NOMO-1 treated with DMSO at 0.1 percent for 48 hours (cell line): ENCODE measurements at regions not wholly inside any gene's neighbourhood (a gene's known extent, or its start where the extent isn't known, plus 50 kb on each side); places are given as distances from the start of the nearest gene placed in this dataset.

Source experiments
- DNase-seq: peaks from one replicate; lab custom pipeline; 2025; ENCODE audit not compliant: unreplicated experiment; lab: John Stamatoyannopoulos, UW

DNA sequence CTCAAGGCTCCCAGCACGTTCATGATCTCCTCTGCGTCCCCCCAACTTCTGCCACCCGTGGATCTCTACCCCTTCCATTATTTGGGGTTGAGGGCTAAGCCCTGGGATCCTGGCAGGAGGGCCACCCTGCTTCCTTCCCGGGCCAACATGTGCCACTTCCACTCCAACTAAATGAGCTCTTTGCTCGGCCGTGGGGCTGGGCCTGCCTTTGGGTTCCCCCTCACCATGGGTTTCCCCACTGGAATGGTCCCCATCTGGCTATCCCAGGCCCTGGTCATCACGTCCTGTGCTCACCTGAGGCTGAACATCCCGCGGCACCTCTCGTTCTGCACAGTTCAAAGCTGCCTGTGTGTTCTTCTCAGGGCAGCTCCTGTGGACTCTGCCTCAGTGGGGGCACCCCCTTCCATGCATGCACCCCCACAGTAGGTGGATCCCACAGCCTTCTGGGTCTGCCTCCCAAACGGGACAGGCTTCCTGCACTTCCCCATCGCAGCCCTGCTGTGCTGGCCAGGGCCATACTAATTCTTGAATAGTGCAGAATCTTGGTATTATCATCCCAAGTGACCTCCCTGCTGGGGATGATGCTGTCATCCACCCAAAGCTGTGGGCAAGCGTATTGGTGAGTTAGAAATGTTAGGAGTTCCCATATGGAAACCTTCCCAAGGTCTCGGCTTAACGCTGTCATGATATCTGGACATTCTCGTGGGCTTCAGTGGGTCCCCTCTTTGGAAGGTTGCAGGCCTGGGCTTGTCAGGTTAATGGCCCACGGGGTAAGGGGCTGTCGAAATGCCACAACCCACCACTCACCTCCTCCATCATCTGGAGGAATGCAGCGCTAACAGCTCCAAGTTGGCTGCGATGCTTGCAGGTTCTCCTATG is 150.5 kb upstream of the TWIST2 start:
- no peak for DNase-seq

DNA sequence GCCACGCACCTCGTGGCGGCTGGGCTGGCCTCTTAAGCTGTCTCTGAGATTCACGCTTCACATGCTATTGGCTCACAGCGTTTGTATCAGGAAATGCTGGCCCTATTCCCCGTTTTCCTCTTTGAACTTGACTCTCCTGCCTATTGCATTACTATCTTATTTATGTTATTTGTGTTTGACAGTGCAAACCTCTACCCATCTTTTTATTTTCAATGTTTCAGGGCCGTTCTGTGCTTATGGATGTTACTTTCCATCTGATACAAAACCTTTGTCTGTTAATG is 149.9 kb upstream of the TWIST2 start:
- DNase-seq: no peak

DNA sequence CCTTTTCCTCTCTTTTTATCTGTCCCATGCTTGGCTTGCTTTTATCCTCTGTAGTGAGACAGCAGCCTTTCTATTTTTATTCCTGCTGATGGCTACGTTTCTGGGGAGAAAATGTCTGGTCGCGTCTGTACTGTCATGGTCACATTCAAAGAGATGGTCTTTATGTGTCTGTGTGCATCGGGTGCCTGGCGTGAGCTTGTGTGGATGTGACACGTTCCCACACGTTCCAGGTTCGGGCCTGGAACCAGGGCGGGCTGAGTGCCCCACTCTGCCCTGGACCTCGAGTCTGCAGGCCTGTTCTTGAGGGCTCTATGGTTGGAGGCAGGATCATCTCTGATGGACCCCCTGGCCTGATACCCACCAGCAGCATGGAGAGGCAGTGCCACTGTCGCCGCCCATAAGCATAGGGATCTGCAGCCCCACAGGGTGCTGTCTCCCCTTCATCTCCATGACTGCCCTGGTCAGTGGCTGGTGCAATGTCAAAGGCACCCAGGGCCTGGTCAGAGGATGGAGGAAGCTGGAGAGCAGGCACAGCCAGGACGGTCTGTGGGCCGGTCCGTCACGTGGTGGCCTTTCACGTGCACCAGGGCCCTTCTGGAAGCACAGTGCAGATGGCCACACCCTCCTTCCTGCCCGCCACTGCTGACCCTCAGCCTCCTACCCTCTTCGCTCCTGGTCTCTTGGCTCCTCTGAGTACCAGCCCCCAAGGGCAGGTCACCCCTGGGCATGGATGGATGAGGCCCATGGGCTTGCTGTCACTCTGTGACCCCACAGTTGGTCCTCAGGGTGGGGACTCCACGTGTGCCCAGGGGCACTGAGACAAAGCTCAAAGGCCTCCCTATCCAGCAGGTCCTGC is 149.2 kb upstream of the TWIST2 start:
- DNase-seq: no peak

DNA sequence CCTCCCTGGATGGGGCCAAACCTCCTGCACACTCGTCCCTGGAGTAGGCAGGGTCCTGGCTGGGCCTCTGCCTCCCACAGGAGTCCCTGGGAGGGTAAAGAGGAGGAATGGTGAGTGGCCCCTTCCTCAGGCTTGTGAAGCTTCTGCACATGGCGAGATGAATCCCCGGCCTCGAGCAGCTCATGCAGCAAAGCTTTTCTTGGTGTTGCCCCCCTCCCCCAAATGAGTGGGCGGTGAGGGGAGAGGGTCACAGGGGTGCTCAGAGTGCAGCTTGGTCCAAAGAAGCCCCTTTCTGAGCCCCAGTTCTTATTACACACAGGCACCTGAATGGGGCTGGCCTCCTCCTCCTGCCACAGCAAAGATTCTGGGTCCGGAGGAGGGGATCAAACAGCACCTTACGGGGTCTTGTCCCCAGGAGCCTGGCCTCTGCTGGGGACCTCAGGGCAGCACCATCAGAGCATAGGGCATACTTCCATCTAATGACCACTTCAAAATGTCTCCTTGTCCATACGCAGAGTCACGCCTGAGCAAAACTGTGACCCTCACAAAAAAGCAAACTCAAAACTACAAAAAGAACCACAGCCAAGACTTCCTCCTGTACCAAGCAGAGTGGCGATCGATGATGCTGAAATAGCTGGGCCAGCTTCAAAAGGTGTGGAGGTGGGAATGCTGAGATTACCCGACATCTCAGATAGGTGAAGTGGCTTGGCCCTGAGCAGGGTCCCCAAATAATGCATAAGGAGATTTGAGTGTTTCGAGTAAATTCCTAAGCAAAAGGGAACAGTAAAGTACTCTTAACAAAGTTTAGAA is 148.4 kb upstream of the TWIST2 start:
- no peak for DNase-seq

DNA sequence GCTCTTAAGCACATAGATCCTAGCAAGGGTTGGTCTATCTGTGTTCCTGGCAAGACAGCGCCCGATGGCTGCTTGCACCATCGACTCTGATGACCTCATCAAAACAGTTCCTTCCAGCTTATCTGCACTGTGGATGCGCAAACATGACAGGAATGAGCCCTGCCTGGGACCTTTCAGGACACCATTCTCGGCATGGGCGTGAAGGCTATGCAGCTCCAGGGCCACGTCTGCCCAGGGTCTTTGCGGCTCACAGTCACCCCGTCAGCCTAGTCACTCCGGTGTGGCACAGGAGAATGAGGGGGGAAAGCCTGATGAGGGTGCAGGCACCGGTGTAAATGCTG is 147.8 kb upstream of the TWIST2 start:
- DNase-seq: no peak

DNA sequence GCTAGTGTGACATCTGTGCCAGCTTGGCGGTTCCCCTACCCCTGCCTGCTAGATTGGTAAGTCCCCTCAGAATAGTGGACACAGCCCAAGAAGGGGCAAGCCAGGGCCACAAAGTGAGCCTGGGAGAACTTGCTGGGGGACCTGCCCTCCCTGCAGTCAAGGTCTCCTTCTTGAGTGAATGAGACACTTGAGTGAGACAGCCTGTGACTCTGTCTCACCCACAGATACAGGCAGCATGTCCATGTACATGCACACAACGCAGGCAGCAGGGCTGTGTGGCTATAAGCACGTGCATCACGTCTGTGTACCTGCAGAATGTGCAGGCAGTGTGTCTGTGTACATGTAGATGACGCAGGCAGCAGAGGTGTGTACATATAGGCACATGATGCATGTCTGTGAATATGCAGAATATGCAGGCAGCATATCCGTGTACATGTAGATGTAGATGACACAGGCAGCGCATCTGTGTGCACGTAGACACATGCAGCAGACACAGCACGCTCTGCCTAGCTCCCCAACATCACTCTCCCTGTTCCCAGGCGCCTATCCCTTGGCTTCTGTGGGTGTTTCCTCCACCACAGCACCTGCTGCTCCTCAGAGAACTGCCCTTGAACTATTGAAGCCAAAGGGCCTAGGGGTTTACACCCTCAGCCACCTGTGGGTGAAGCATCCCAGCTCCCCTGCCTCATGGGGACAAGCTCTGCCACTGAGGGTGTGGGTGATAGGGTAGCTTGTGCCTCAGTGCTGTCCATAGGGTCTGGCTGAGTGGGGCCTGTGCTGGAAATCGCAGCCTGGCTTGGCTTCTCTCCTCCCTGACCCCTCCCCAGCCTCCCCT is 147.2 kb upstream of the TWIST2 start:
- DNase-seq: no peak

DNA sequence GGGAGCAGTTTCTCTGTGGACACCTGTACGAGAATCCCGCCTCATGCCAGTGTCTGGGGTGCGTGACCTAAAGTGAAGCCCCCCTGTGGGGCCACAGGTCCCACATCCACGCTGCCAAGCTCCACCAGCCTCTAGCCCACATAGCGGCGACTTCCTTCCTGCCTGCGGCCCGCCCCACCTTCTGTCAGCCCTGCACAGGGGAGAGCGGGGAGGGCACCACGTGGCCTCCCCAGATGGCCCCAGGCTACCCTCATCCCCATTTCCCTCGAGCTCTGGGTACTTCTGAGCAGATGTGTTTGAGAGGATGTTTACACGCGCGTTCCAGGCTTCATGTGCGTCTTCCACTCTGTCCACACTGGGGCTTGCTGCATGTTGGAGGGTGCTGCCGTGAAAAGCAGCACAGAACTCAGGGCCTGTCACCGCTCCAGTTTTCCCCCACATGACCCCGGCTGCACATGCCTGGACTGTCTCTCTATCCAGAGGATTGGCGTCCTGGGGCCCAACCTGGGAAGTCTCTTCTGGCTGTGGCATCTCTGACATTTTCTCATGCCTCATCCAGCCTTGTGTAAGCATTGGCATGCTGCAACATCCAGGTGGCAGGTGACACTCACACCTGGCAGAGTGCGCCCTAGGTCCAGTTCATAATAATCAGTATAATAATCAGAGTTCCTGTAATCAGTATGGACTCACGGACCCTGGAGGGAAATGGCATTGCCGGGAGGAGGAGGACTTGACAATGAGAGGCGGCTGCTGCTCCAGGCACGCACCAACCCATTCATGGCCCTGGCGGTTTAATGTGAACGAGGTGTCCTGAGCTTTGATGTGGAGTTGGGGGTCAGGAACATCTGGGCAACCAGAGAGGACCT is 146.3 kb upstream of the TWIST2 start:
- DNase-seq: no peak

DNA sequence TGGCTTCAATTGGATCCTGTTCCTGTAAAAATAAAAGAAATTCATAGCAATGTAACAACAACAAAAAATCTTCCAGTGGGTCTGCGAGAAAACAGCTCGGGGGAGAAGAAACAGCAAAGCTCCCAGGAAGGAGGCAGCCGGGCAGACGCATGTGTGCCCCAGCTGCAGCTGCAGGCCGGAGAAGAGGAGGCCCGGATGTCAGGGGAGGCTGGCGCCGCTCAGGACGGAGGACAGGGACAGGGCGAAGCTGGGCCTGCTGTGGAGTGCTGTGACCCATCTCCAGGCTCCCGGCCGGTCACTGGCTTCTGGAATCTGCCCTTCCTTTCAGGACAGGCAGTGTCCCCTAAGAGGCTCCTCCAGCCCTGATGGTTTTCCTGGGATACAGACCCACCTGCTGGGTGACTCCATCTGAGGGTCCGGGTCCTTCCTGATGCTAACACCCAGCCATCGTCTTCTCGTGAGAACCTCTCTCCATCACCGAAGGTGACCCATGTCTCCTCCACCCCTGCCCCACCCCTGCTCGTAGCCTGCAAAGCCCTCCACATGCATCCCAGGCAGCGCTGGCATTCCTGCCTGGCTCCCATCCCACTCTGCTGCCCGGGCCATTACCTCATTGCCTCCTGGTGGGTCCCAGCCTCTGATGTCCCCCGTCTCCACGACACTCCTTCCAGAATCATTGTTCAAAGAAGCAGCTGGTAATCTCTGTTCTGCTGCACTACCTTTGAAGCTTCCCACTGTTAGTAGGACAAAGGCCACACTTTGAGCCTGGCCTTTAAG is 145.4 kb upstream of the TWIST2 start:
- DNase-seq: no peak

DNA sequence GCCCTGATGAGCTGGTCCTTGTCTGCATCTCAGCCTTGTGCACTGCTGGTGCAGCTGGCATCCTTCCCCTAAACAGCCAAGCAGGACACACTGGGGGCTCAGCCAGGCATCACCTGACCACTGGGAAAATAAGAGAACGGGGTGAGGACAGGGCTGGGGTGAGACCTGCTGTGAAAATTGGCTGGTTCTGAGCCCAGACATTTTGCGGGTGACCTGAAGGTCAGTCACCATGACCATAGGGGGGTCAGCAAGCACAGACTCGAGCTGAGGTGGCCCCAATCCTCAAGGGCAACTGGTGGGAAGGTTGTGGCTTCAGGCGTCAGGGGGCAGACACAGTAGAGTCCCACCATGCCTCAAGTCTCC is 144.9 kb upstream of the TWIST2 start:
- no peak for DNase-seq

DNA sequence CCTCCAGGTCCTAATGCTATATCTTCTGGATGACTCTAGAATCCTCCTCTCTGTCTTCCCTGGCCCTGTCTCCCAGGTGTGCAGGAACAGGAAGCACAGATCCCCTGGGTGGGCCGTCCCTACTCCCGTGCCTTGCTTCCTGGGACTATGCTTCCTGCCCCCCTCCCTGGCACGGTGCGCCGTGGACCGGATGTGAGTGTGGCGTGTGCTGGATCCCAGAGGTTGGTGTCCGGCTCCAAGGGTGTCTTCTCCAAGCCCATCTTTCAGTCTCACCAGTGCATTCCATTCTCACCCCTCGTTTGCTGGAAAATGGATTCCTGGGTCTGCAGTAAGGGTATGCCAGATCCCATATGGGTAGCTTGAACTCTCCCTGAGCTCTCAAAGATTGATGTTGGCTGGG is 144.4 kb upstream of the TWIST2 start:
- DNase-seq: no peak

DNA sequence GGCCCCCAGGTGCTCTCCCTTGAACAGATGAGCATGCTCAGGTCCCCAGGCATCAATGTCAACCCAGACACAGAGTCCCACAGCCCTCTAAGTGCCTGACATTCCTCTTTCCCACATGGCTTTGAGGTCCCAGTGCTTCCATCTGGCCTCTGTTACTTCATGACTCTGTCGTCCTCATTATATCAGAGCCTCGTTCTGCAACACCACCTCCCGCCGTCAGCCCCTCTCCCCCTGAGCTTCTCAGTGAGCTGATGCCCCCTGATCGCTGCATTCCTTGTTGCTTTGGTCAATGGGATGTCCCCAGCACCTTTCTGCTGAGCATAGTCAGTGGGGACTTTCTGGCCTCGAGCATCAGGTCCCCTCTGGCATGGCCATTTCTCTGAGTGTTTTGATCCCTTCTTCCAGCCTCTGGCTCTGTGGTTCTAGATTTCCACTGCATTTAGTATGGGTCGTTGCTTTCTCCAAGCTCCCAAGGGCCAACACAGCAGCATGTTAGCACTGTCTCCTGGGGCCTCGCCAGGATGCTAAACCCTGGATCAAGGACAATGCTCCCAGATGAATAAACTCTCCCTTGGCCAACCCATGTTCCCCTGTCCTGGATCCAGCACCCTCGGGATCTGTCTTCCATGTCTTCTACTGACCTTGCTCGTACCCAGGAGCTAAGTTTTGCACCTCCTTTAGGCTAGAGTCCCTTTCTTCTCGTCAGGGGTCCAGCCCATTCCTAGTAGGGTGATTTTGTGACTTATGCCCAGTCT is 143.2 kb upstream of the TWIST2 start:
- no peak for DNase-seq

DNA sequence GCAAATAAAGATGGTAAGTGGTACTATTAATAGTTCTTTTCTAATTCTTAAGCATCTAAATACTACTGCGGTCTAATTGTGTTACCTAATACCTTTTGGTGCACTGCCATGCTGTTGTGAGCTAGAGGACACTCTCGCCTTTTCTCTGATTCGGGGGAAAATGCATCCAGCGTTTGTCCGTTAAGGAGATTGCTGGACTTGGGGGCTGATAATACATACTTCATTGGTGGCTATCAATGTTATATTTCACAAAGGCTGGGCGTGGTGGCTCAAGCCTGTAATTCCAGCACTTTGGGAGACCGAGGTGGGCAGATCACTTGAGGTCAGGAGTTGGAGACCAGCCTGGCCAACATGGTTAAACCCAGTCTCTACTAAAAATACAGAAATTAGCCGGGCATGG is 141.7 kb upstream of the TWIST2 start:
- DNase-seq: no peak

DNA sequence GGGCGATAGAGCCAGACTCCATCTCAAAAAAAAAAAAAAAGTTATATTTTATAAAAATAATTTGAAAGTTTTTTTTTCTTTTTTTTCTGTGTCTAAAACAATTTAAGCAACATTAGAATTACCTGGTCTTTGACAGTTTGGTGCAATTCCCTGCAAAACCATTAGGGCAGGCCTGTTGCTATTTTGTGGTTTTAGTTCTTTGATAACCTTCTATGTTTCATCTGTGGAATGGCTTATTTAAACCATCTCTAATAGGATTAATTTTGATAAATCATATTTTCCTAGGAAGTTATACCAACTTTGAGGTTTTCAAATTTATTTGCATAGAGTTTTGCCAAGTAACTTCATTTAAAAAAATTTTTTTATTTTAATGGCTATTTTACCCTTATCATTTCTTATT is 141.2 kb upstream of the TWIST2 start:
- no peak for DNase-seq

DNA sequence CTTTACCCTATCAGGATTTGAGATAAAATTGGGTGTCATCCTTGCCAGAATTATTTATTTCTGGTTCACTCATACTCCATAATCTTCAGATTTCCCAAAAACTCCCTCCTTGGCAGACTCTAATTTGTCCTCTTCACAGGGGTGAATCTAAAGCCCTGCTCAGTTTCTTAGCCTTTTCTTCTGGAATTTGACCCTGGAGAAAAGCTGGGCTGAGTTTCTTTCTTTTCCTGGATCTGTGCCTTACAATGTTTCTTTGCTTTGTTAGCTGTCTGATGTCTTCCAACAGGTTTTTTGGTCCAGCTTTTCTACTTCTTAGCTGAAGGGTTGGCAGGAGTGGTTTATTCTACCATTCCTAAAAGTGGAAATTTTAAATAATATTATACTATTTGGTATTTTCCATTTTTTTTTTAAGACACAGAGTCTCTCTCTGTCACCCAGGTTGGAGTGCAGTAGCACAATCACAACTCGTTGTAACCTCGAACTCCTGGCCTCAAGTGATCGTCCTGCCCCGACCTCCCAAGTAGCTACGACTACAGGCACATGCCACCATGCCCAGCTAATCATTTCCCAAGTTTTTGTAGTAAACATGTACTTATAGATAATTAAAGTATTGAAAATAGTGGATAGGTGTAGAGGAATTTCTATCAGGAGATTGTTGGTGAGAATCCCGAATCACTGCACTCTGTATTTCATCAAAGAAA is 138.4 kb upstream of the TWIST2 start:
- DNase-seq: no peak

DNA sequence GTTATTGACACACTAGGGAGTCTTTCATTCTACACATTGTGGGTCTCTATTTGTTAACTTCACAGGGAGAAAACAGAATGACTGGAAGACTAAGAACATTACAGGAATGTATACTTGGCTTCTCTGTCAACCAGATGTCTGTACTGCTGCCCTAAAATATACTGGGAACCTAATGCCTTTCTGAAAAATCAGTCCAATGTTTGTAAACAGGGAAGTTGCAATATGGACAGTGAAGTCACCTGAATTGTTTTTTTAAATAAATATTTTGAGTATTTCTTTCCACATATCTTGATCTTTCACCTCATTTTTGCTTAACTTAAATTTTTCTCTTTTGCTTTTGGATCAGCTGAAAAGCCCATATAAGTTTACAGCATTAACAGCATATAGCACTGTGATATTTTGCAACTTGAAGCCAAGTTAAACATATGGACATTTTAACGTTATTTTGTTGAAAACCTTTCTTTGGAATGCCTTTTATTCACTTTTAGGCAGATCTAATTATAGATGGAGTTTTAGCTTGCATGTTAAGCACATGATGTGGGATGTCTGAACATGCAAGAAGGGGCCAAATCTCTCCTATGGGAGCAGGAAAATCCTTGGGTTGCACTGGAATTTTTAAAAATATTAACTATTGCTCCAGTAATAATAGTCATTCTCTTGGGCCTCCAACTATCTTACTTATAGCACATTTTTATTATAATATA is 137.7 kb upstream of the TWIST2 start:
- DNase-seq: no peak

DNA sequence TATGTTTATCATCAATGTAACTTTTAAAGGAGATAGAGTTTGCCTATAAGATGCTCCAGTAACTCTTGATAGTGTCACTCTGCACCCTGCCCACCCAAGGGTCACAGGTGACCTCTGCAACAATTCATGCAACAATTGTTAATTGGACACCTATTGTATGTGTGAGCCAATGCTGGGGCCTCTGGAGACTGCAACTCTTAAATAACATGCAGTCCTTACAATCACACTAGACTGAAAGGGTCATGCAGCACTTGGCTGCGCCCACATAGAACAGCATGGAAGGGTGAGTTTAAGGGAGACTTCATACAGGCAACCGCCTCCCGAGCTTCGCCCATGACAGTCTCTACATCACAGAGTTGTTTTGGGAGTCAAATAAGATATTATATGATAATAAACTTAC is 137.1 kb upstream of the TWIST2 start:
- DNase-seq: no peak

DNA sequence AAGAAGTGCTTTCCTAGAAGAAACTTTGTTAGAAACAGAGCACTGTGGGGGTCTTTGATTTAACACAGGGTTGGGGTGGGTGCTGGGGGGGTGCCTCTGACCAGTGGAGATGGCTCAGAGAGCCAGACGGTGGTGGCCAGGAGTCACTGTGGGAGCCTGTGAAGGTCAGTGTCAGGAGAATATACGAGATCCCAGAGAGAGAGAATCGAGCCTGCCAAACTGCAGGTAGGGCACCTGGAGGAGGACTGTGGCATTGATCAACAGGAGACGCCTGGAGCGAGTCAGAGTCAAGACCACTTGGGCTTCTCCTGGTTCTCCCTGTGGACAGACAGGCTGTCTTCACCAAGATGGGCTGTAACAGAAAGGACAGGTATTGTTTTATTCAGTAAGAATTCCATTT is 136.5 kb upstream of the TWIST2 start:
- no peak for DNase-seq
